Mesendoderm (in vitro differentiated cells): ENCODE measurements at regions not wholly inside any gene's neighbourhood (a gene's known extent, or its start where the extent isn't known, plus 50 kb on each side); places are given as distances from the start of the nearest gene placed in this dataset.
A peak's percentile ranks its signal among the peaks of the same experiment; 100 is the strongest.

ENCODE experiments used
- DNase-seq: peaks from one replicate; pipeline ENCODE4 v3.0.0; 2013
- H2AK5ac ChIP-seq: 2 replicates; pipeline ENCODE4 v1.6.1; 2013; ENCODE audit warnings: low read length, inconsistent platforms
- H2BK120ac ChIP-seq: 2 replicates; pipeline ENCODE4 v1.6.1; 2013; ENCODE audit warnings: low read depth, mild to moderate bottlenecking, low read length, moderate library complexity, mixed read lengths
- H2BK15ac ChIP-seq: replicated peaks from 2 replicates; pipeline ENCODE4 v1.6.1; 2013; ENCODE audit warnings: low read depth, mild to moderate bottlenecking, moderate library complexity
- H2BK5ac ChIP-seq: 2 replicates; pipeline ENCODE4 v1.6.1; 2013; ENCODE audit warnings: low read length, inconsistent platforms
- H3K18ac ChIP-seq: 2 replicates; pipeline ENCODE4 v1.6.1; 2013; ENCODE audit warnings: mild to moderate bottlenecking, low read length, mixed read lengths
- H3K23ac ChIP-seq: one replicate; pipeline ENCODE4 v1.6.1; 2013; ENCODE audit warnings: low read length
- H3K27ac ChIP-seq: 2 replicates; pipeline ENCODE4 v1.5.1; 2013; ENCODE audit warnings: low read depth, mild to moderate bottlenecking, inconsistent platforms, low read length, moderate library complexity
- H3K27me3 ChIP-seq: 2 replicates; pipeline ENCODE4 v1.6.1; 2013; ENCODE audit warnings: low read length, control low read depth, mild to moderate bottlenecking, inconsistent platforms; ENCODE audit not compliant: insufficient read depth, poor library complexity
- H3K36me3 ChIP-seq: 2 replicates; pipeline ENCODE4 v1.6.1; 2013; ENCODE audit warnings: low read length, inconsistent platforms; ENCODE audit not compliant: control insufficient read depth, insufficient read depth
- H3K4ac ChIP-seq: one replicate; pipeline ENCODE4 v1.6.1; 2013; ENCODE audit warnings: low read depth, mild to moderate bottlenecking, low read length, moderate library complexity
- H3K4me1 ChIP-seq: 2 replicates; pipeline ENCODE4 v1.6.1; 2013; ENCODE audit warnings: low read depth, low read length, inconsistent platforms; ENCODE audit not compliant: control insufficient read depth
- H3K4me2 ChIP-seq: 2 replicates; pipeline ENCODE4 v1.6.1; 2013; ENCODE audit warnings: low read length
- H3K4me3 ChIP-seq: 2 replicates; pipeline ENCODE4 v1.5.1; 2013; ENCODE audit warnings: mild to moderate bottlenecking, low read length
- H3K56ac ChIP-seq: one replicate; pipeline ENCODE4 v1.6.1; 2013; ENCODE audit warnings: low read length
- H3K79me1 ChIP-seq: 2 replicates; pipeline ENCODE4 v1.6.1; 2013; ENCODE audit warnings: low read length, inconsistent platforms
- H3K79me2 ChIP-seq: 2 replicates; pipeline ENCODE4 v1.6.1; 2013; ENCODE audit warnings: mild to moderate bottlenecking, low read length; ENCODE audit not compliant: control insufficient read depth, insufficient read depth
- H3K9ac ChIP-seq: 2 replicates; pipeline ENCODE4 v1.6.1; 2013; ENCODE audit warnings: low read length, inconsistent platforms
- H4K5ac ChIP-seq: one replicate; pipeline ENCODE4 v1.6.1; 2013; ENCODE audit warnings: low read length
- H4K8ac ChIP-seq: one replicate; pipeline ENCODE4 v1.6.1; 2013; ENCODE audit warnings: low read depth, mild to moderate bottlenecking, control low read depth, low read length, moderate library complexity
- WGBS: extraction: QIAGEN DNeasy Blood & Tissue Kit; methylation state at CpG from one replicate; pipeline ENCODE4 v1.1.7; 2013; ENCODE audit warnings: low lambda C conversion rate, missing lambda C conversion rate; ENCODE audit not compliant: insufficient coverage; ENCODE audit errors: extremely low coverage; 5-methylcytosine and 5-hydroxymethylcytosine counted together

DNA sequence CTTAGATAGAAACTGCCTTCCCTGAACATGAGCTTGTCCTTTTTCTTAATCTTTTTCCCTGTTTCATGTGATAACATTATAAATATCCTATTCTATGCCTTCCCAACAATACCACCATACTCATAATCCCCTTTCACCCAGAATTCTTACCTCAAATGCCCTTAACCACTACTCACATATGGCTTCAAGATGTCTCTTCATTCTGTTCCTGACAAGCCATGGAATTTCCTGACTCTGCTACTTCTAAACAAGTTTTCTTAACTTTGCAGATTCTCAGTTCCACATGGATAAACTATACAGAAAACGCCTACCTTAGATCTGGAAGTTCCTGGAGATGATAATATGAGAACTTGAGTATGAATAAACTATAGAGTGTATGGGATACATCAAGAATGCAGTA lies 1217.8 kb downstream of the CDH8 start:
- Histone ChIP-seq H3K4me1 (no peaks in the 10 kb centered on the region), H3K4ac (no peak overlapping the region), H3K27ac (no peak overlapping the region), H3K79me1 (no peaks in the 10 kb centered on the region), H4K8ac (no peak overlapping the region), H3K9ac (no peak overlapping the region), H3K79me2 (no peaks in the 10 kb centered on the region), H2BK5ac (no peak overlapping the region), H4K5ac (no peak overlapping the region), H3K4me2 (no peak overlapping the region), H3K36me3 (no peaks in the 10 kb centered on the region), H3K23ac (no peak overlapping the region), H2AK5ac (no peak overlapping the region), H3K18ac (no peak overlapping the region), H2BK15ac (no peak overlapping the region), H3K56ac (no peak overlapping the region), H3K4me3 (no peak overlapping the region), H3K27me3 (no peaks in the 10 kb centered on the region), H2BK120ac (no peak overlapping the region)
- DNase-seq, result no peak
- WGBS, result no CpG with 5 or more reads among the region's 1 CpG

DNA sequence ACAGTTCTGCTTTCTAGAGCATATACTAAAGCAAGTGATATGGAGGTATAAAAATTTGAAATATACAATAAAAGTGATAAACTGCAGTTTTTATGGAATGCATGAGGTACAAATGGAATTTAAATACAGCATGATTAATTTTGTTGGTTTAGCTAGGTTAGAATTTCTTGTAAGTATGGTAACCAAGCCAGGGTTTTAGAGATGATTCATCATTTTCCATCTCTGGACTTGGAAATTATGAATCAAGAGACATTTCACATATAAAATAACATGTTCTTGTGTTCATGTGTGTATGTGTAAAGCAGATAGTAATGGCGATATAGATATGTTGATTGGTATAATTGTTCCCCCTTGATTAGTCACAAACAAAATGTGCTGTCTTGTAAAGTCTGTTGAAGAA lies 1219.8 kb downstream of the CDH8 start:
- H2BK15ac ChIP-seq, result no peak overlapping the region
- no peak overlapping the region for H3K9ac ChIP-seq
- no peak overlapping the region for H2AK5ac ChIP-seq
- no peak overlapping the region for H2BK5ac ChIP-seq
- no peaks in the 10 kb centered on the region for H3K79me2 ChIP-seq
- H4K5ac ChIP-seq, result no peak overlapping the region
- no peak overlapping the region for H3K4ac ChIP-seq
- no peak overlapping the region for H3K4me2 ChIP-seq
- H3K4me3 ChIP-seq, result no peak overlapping the region
- no peak overlapping the region for H4K8ac ChIP-seq
- H3K36me3 ChIP-seq, result no peaks in the 10 kb centered on the region
- DNase-seq, result no peak
- H3K56ac ChIP-seq, result no peak overlapping the region
- H3K79me1 ChIP-seq, result no peaks in the 10 kb centered on the region
- no peak overlapping the region for H3K27ac ChIP-seq
- WGBS, result no CpG with 5 or more reads among the region's 1 CpG
- no peaks in the 10 kb centered on the region for H3K27me3 ChIP-seq
- no peaks in the 10 kb centered on the region for H3K4me1 ChIP-seq
- H2BK120ac ChIP-seq, result no peak overlapping the region
- H3K18ac ChIP-seq, result no peak overlapping the region
- H3K23ac ChIP-seq, result no peak overlapping the region

DNA sequence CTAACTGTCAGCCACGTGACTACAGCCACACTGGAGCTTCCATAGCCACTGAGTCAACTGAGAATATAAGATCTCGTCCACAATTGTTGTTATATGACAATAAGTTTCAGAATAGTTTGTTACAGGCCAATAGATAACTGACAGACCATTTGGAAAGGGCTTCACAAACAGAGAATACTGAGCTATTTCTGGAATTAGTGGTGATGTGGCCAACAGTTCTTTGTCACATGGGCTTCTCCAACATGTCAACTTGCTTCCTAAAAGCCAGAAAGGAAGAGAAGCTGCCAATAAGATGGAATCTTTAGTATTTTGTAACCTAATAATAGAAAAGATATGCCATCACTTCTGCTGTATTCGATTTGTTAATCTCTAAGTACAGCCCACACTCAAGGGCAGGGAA lies 1220.4 kb downstream of the CDH8 start:
- H3K4me1 ChIP-seq, result no peaks in the 10 kb centered on the region
- H3K27me3 ChIP-seq, result no peaks in the 10 kb centered on the region

GRCh38 chr16:60815033-60815432 lies 1221.2 kb downstream of the CDH8 start:
- Histone ChIP-seq H2BK120ac (no peak overlapping the region), H2AK5ac (no peak overlapping the region), H3K4me1 (no peaks in the 10 kb centered on the region), H3K4ac (no peak overlapping the region), H3K9ac (no peak overlapping the region), H3K56ac (no peak overlapping the region), H2BK5ac (no peak overlapping the region), H2BK15ac (no peak overlapping the region), H3K79me1 (no peaks in the 10 kb centered on the region), H3K79me2 (no peaks in the 10 kb centered on the region), H3K18ac (no peak overlapping the region), H3K23ac (no peak overlapping the region), H4K5ac (no peak overlapping the region), H3K4me2 (no peak overlapping the region), H3K27ac (no peak overlapping the region), H4K8ac (no peak overlapping the region), H3K27me3 (no peaks in the 10 kb centered on the region), H3K36me3 (no peaks in the 10 kb centered on the region), H3K4me3 (no peak overlapping the region)
- WGBS, result no CpG with 5 or more reads among the region's 3 CpGs
- no peak for DNase-seq

More for the DNA sequence above, 1220.4 kb downstream of the CDH8 start:
- Histone ChIP-seq H3K79me2 (no peaks in the 10 kb centered on the region), H3K4me3 (no peak overlapping the region), H3K23ac (no peak overlapping the region), H2BK120ac (no peak overlapping the region), H3K27ac (no peak overlapping the region), H2BK15ac (no peak overlapping the region), H3K56ac (no peak overlapping the region), H2BK5ac (no peak overlapping the region), H3K9ac (no peak overlapping the region), H4K8ac (no peak overlapping the region), H3K36me3 (no peaks in the 10 kb centered on the region), H2AK5ac (no peak overlapping the region), H3K4me2 (no peak overlapping the region), H3K79me1 (no peaks in the 10 kb centered on the region), H3K4ac (no peak overlapping the region), H4K5ac (no peak overlapping the region), H3K18ac (no peak overlapping the region)
- WGBS, result no CpG with 5 or more reads among the region's 3 CpGs
- DNase-seq, result no peak

- Histone ChIP-seq H3K56ac (no peak overlapping the region), H2BK5ac (no peak overlapping the region), H2BK120ac (no peak overlapping the region), H4K8ac (no peak overlapping the region), H3K4me3 (no peak overlapping the region), H3K9ac (no peak overlapping the region), H2AK5ac (no peak overlapping the region), H3K79me1 (no peaks in the 10 kb centered on the region), H3K27ac (no peak overlapping the region), H3K79me2 (no peaks in the 10 kb centered on the region), H2BK15ac (no peak overlapping the region), H3K27me3 (no peaks in the 10 kb centered on the region), H3K4me2 (no peak overlapping the region), H3K36me3 (no peaks in the 10 kb centered on the region), H3K4me1 (no peaks in the 10 kb centered on the region), H3K18ac (no peak overlapping the region), H3K23ac (no peak overlapping the region), H3K4ac (no peak overlapping the region), H4K5ac (no peak overlapping the region)
- DNase-seq, result no peak
These were observed 1224.6 kb downstream of the CDH8 start for GRCh38 chr16:60811657-60812056.

GRCh38 chr16:60811051-60811608 lies 1225.1 kb downstream of the CDH8 start:
- no peak overlapping the region for H3K4me3 ChIP-seq
- no CpG with 5 or more reads among the region's 6 CpGs for WGBS

More at GRCh38 chr16:60811051-60811608, 1225.1 kb downstream of the CDH8 start:
- Histone ChIP-seq H3K18ac (no peak overlapping the region), H2BK15ac (no peak overlapping the region), H3K36me3 (no peaks in the 10 kb centered on the region), H3K79me2 (no peaks in the 10 kb centered on the region), H3K79me1 (no peaks in the 10 kb centered on the region), H2BK120ac (no peak overlapping the region), H3K4me1 (no peaks in the 10 kb centered on the region), H2AK5ac (no peak overlapping the region), H3K9ac (no peak overlapping the region), H4K5ac (no peak overlapping the region), H3K56ac (no peak overlapping the region), H3K4me2 (no peak overlapping the region), H3K27ac (no peak overlapping the region), H4K8ac (no peak overlapping the region), H2BK5ac (no peak overlapping the region), H3K23ac (no peak overlapping the region), H3K4ac (no peak overlapping the region), H3K27me3 (no peaks in the 10 kb centered on the region)
- peak; percentile 4 for DNase-seq
